Psoas muscle (tissue), 7 donors: ENCODE measurements at regions not wholly inside any gene's neighbourhood (a gene's known extent, or its start where the extent isn't known, plus 50 kb on each side); places are given as distances from the start of the nearest gene placed in this dataset.

Source experiments
- ATAC-seq, 4 donors: fragments of 200-7000 bp; cut with Tn5 transposase; one replicate each; pipeline ENCODE4 v1.9.1; 2020; ENCODE audit warnings: moderate library complexity in 3 of 4, mild to moderate bottlenecking in 2 of 4
- DNase-seq, 2 donors: peaks; one replicate each; pipeline ENCODE4 v3.0.0-alpha.2; 2020
- H3K27ac ChIP-seq: fragments of 200-600 bp; one replicate; pipeline ENCODE4 v1.8.0; 2022
- H3K27me3 ChIP-seq, 3 donors: fragments of 200-600 bp in 1 of 3; one replicate each; pipeline versions ENCODE4 v1.6.1 to v1.8.0; 2013 to 2022; ENCODE audit warnings: low read length in 2 of 3, mild to moderate bottlenecking in 2 of 3, moderate library complexity in 1 of 3; ENCODE audit not compliant: insufficient read depth in 3 of 3
- H3K36me3 ChIP-seq, 2 donors: fragments of 200-600 bp in 1 of 2; one replicate each; pipeline versions ENCODE4 v1.6.1 to v1.8.0; 2013 to 2022; ENCODE audit warnings: low read depth in 1 of 2, mild to moderate bottlenecking in 1 of 2, moderate library complexity in 1 of 2; ENCODE audit not compliant: insufficient read depth in 1 of 2
- H3K4me1 ChIP-seq: fragments of 200-600 bp; one replicate; pipeline ENCODE4 v1.8.0; 2022
- H3K4me3 ChIP-seq: fragments of 200-600 bp; one replicate; pipeline ENCODE4 v1.8.0; 2022; ENCODE audit warnings: mild to moderate bottlenecking
- H3K9me3 ChIP-seq: fragments of 200-600 bp; one replicate; pipeline ENCODE4 v1.8.0; 2022
- WGBS, 3 donors: extraction: QIAGEN DNeasy Blood & Tissue Kit; methylation state at CpG; one replicate each; pipeline versions ENCODE4 v1.1.6 to v1.1.7; 2013; 5-methylcytosine and 5-hydroxymethylcytosine counted together
- intact Hi-C, 2 donors: fragments of 100-400 bp; cut with DNase I; formaldehyde crosslinking; loops; one replicate each; pipeline versions ENCODE4 v1.11.0 to v1.14.2; 2022
- TF ChIP-seq, protein P1 (sequence below): fragments of 200-600 bp; IDR thresholded peaks from one replicate; pipeline ENCODE4 v1.8.0; 2022; ENCODE audit warnings: antibody characterized with exemption
- donor health status: healthy with polysubstance abuse.
- donor health status: DM: no; HTN: no; CAD: no; lungs with moderate emphysema.
- donor health status: Bipolar disorder and iron deficiency.
- donor health status: healthy.
- donor health status: DM: yes; HTN: yes; CAD: no.
- donor health status: DM: no; HTN: no; CAD: no.
- donor health status: DM: yes; HTN: yes; CAD: no.

DNA sequence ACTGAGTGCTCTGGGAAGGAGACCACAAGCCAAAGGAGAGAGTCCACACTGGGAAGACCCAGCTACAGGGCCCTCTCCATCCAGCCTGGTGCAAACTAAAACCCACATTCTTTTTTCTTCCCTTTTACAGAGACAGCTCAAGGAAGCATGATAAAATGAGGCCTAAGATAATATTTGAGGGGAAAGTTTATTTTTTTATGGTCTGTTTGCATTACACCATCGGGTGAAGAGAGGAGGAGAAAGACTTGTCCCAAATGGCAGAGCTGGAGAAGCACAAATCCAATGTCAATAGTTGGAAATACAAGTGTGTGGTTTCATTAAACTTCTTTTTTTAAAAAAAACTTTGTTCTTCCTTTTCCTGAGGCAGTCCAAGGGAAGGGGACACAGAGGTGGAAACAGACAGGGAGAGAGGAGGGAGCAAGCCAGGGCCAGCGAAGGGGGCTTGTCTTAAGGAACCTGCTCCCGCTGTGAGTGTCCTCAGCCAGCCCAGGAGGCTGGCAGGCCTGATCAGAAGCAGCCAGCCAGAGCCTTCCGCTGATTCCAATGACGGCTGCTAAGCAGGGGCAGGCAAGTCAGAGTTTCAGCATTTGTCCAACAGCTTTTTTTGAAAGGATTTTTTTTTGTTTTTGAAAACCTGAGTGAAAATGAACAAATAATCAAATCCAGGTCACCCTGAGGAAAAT, 203.8 kb upstream of the SIX2 start:
- Histone ChIP-seq H3K9me3 (no peaks in the 10 kb centered on the region), H3K4me1 (no peaks in the 10 kb centered on the region), H3K36me3 (no peaks in the 10 kb centered on the region), H3K27me3 (no peaks in the 10 kb centered on the region), H3K27ac (no peak overlapping the region), H3K4me3 (no peak overlapping the region)
- ATAC-seq, result no peak
- intact Hi-C loops, result no loop called here
- WGBS, 3 donors, result 78 to 85% (median 79%) methylated on average over 5 of the region's 5 CpGs
- DNase-seq, result no peak
- TF ChIP-seq, protein P1, sequence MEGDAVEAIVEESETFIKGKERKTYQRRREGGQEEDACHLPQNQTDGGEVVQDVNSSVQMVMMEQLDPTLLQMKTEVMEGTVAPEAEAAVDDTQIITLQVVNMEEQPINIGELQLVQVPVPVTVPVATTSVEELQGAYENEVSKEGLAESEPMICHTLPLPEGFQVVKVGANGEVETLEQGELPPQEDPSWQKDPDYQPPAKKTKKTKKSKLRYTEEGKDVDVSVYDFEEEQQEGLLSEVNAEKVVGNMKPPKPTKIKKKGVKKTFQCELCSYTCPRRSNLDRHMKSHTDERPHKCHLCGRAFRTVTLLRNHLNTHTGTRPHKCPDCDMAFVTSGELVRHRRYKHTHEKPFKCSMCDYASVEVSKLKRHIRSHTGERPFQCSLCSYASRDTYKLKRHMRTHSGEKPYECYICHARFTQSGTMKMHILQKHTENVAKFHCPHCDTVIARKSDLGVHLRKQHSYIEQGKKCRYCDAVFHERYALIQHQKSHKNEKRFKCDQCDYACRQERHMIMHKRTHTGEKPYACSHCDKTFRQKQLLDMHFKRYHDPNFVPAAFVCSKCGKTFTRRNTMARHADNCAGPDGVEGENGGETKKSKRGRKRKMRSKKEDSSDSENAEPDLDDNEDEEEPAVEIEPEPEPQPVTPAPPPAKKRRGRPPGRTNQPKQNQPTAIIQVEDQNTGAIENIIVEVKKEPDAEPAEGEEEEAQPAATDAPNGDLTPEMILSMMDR, result no peak

DNA sequence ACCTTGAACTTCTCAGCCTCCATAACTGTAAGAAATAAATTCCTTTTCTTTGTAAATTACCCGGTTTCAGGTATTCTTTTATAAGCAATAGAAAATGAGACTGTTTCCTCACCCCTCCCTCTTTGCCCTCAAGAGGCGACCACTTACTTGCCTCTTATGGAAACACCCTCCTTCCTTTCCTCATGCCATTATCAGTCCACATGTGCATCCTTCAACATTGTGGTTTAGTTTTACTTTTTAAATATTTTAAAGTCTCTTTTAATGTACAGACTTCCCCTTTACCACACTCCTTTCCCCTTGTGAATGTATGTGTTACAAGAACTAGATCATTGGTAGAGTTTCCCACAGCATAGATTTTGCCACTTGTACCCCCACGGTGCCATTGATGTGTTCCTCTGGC, 202.4 kb upstream of the SIX2 start:
- intact Hi-C loops, result no loop called here
- H3K27me3 ChIP-seq, result no peaks in the 10 kb centered on the region
- no peak overlapping the region for H3K27ac ChIP-seq
- DNase-seq (no peak), ATAC-seq (no peak)
- WGBS, 3 donors, result 76 to 85% (median 84%) methylated on average over 3 of the region's 3 CpGs
- TF ChIP-seq, protein P1, result no peak
- no peaks in the 10 kb centered on the region for H3K4me1 ChIP-seq
- H3K4me3 ChIP-seq, result no peak overlapping the region
- no peaks in the 10 kb centered on the region for H3K9me3 ChIP-seq
- no peaks in the 10 kb centered on the region for H3K36me3 ChIP-seq

DNA sequence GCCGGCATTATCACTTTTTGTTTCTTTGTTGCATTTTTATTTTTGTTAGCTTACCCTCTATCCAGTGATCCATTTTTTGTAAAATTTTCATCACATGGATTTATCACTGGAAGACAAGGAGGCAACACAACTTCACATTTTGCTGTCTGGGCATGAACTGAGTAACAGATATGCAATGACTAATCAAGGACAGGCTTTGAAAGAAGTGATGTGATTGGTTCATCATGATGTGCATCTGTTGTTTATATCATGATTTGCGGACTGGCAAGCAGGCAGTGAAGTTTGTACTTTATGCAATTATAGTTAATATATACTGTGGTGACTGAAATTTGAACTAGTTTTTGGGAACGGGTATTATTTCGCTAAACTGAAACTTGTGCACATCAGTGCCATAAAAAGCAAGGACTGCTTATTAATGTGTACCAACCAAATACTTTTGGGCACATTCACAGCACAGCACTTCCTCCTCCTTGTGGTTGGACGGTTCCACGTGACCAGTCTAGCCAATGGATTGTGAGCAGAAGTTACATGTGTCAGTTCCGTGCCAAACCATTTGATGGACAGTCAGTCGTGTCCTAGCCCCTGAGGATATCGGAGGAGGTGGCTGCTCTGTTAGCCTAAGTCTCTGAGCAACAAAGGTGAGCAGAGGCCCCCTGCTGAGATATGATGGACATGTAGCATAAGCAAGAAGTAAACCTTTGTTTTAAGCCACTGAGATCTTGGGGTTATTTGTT, 201.4 kb upstream of the SIX2 start:
- no peak overlapping the region for H3K27ac ChIP-seq
- H3K4me1 ChIP-seq, result no peaks in the 10 kb centered on the region
- no peak overlapping the region for H3K4me3 ChIP-seq
- TF ChIP-seq, protein P1, result no peak
- intact Hi-C loops, result no loop called here
- H3K27me3 ChIP-seq, result no peaks in the 10 kb centered on the region
- H3K36me3 ChIP-seq, result no peaks in the 10 kb centered on the region
- ATAC-seq (peak in 1 of 4 donors; percentile 63), DNase-seq (no peak)
- WGBS, 3 donors, result 91 to 93% (median 91%) methylated on average over 9 of the region's 9 CpGs
- H3K9me3 ChIP-seq, result no peaks in the 10 kb centered on the region

DNA sequence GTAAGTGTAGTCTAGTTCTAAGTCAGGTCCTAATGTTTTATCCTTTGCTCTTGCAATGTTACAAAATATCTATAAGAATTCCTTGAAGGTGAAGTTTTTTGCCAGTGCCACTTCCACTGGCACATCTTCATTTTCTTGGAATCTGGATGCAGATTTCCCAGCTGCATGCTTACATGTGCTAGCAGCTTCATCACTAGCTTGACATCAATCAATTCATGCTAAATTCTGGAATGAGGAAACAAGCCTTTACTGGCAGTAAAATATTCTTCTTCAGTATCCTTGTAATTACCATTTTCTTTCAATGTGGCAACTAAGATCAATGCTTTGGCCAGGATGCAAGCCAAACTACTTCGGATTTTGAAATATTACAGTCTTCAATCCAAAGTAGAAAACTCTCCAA, 200.6 kb upstream of the SIX2 start:
- H3K4me1 ChIP-seq, result no peaks in the 10 kb centered on the region
- no peaks in the 10 kb centered on the region for H3K27me3 ChIP-seq
- H3K9me3 ChIP-seq, result no peaks in the 10 kb centered on the region
- 88 to 89% (median 89%) methylated on average over 1 of the region's 1 CpG for WGBS, 3 donors
- TF ChIP-seq, protein P1, result no peak
- H3K27ac ChIP-seq, result no peak overlapping the region
- ATAC-seq (no peak), DNase-seq (no peak)
- intact Hi-C loops, result no loop called here
- no peak overlapping the region for H3K4me3 ChIP-seq
- H3K36me3 ChIP-seq, result no peaks in the 10 kb centered on the region
